Smooth muscle cell (in vitro differentiated cells): ENCODE measurements at regions not wholly inside any gene's neighbourhood (a gene's known extent, or its start where the extent isn't known, plus 50 kb on each side); places are given as distances from the start of the nearest gene placed in this dataset.

Experiments used
- DNase-seq: peaks from one replicate; lab custom pipeline; 2025; ENCODE audit not compliant: unreplicated experiment; lab: John Stamatoyannopoulos, UW
- H2AFZ ChIP-seq: fragments of 200-600 bp; sonication (generic); 2 replicates; pipeline ENCODE4 v1.6.0; 2016; ENCODE audit warnings: antibody characterized with exemption, low read depth, mild to moderate bottlenecking
- H3F3A ChIP-seq: fragments of 200-600 bp; sonication (generic); 2 replicates; pipeline ENCODE4 v1.6.0; 2017; ENCODE audit warnings: antibody characterized with exemption, low read depth
- H3K27ac ChIP-seq: fragments of 200-600 bp; sonication (generic); 2 replicates; pipeline ENCODE4 v1.5.1; 2016; ENCODE audit warnings: low read depth, mild to moderate bottlenecking
- H3K27me3 ChIP-seq: fragments of 200-600 bp; sonication (generic); 2 replicates; pipeline ENCODE4 v1.6.1; 2016; ENCODE audit warnings: low read depth, mild to moderate bottlenecking
- H3K36me3 ChIP-seq: fragments of 200-600 bp; sonication (generic); 2 replicates; pipeline ENCODE4 v1.5.1; 2016; ENCODE audit warnings: low read depth
- H3K4me1 ChIP-seq: fragments of 200-600 bp; sonication (generic); 2 replicates; pipeline ENCODE4 v1.5.1; 2016; ENCODE audit warnings: low read depth
- H3K4me2 ChIP-seq: fragments of 200-600 bp; sonication (generic); 2 replicates; pipeline ENCODE4 v1.6.0; 2016; ENCODE audit warnings: mild to moderate bottlenecking
- H3K4me3 ChIP-seq: fragments of 200-600 bp; sonication (generic); 2 replicates; pipeline ENCODE4 v1.5.1; 2016; ENCODE audit warnings: mild to moderate bottlenecking
- H3K79me2 ChIP-seq: fragments of 200-600 bp; sonication (generic); 2 replicates; pipeline ENCODE4 v1.6.0; 2016; ENCODE audit warnings: low read depth, mild to moderate bottlenecking
- H3K9ac ChIP-seq: fragments of 200-600 bp; sonication (generic); 2 replicates; pipeline ENCODE4 v1.6.0; 2016; ENCODE audit warnings: low read depth
- H3K9me3 ChIP-seq: fragments of 200-600 bp; sonication (generic); replicated peaks from 2 replicates; pipeline ENCODE4 v1.5.1; 2016; ENCODE audit warnings: low read depth
- H4K20me1 ChIP-seq: fragments of 200-600 bp; sonication (generic); 2 replicates; pipeline ENCODE4 v1.6.0; 2016; ENCODE audit warnings: low read depth
- WGBS: methylation state at CpG from one replicate; pipeline ENCODE4 v1.1.7; 2016; ENCODE audit warnings: low lambda C conversion rate; 5-methylcytosine and 5-hydroxymethylcytosine counted together
- TF ChIP-seq, protein P1 (sequence below): fragments of 200-600 bp; sonication (generic); IDR thresholded peaks from 2 replicates; pipeline ENCODE4 v1.5.1; 2017; ENCODE audit warnings: borderline replicate concordance, mild to moderate bottlenecking, antibody characterized with exemption; ENCODE audit not compliant: insufficient read depth, poor library complexity, severe bottlenecking

DNA sequence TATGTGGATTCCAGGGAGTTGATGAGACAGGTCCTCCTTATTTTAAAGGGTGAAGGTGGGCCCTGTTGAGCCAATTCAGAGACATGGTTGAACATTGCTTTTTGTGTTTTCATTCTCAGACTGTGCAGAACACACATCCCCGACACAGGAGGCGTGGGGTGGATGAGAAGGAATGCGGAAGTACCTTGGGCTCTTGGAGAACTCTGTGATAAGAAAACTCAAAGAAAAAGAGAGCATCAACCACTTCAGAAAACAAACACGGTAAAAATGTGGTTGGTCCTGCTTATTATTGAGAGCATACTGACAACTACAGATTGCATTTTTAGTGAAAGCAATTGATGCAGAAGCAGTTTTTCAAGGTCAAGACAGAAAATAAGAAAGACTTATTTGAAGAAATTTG is 659.8 kb downstream of the IRX1 start:
- Histone ChIP-seq H3F3A (no peaks in the 10 kb centered on the region), H3K27ac (no peak overlapping the region), H3K4me1 (no peaks in the 10 kb centered on the region), H3K4me3 (no peak overlapping the region), H3K79me2 (no peaks in the 10 kb centered on the region), H2AFZ (no peak overlapping the region), H3K9me3 (no peaks in the 10 kb centered on the region), H3K36me3 (no peaks in the 10 kb centered on the region), H3K9ac (no peak overlapping the region), H4K20me1 (no peaks in the 10 kb centered on the region), H3K4me2 (no peak overlapping the region), H3K27me3 (no peaks in the 10 kb centered on the region)
- WGBS: 84% methylated on average over 4 of the region's 4 CpGs
- DNase-seq: no peak
- TF ChIP-seq, protein P1, sequence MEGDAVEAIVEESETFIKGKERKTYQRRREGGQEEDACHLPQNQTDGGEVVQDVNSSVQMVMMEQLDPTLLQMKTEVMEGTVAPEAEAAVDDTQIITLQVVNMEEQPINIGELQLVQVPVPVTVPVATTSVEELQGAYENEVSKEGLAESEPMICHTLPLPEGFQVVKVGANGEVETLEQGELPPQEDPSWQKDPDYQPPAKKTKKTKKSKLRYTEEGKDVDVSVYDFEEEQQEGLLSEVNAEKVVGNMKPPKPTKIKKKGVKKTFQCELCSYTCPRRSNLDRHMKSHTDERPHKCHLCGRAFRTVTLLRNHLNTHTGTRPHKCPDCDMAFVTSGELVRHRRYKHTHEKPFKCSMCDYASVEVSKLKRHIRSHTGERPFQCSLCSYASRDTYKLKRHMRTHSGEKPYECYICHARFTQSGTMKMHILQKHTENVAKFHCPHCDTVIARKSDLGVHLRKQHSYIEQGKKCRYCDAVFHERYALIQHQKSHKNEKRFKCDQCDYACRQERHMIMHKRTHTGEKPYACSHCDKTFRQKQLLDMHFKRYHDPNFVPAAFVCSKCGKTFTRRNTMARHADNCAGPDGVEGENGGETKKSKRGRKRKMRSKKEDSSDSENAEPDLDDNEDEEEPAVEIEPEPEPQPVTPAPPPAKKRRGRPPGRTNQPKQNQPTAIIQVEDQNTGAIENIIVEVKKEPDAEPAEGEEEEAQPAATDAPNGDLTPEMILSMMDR: no peak

DNA sequence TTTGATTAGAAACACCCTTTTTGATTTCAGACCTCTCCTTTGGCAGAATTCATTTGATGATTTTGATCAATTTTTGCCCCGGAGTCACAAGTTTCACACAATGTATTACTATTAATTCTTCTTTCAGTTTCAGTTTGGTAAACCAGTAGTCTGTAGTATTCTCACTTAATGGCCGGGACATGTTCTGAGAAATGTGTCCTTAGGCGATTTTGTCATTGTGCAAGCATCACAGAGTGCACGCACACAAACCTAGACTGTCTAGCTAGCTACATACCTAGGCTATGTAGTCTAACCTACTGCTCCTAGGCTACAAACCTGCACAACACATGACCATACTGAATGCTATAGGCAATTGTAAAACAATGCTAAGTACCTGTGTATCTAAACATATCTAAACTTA is 662.5 kb downstream of the IRX1 start:
- Histone ChIP-seq H3K4me3 (no peak overlapping the region), H3K27me3 (no peaks in the 10 kb centered on the region), H2AFZ (no peak overlapping the region), H4K20me1 (no peaks in the 10 kb centered on the region), H3K9ac (no peak overlapping the region), H3K9me3 (no peaks in the 10 kb centered on the region), H3K79me2 (no peaks in the 10 kb centered on the region), H3K36me3 (no peaks in the 10 kb centered on the region), H3F3A (no peaks in the 10 kb centered on the region), H3K27ac (no peak overlapping the region), H3K4me2 (no peak overlapping the region), H3K4me1 (no peaks in the 10 kb centered on the region)
- DNase-seq: no peak
- TF ChIP-seq, protein P1: no peak
- WGBS: 96% methylated on average over 4 of the region's 4 CpGs

DNA sequence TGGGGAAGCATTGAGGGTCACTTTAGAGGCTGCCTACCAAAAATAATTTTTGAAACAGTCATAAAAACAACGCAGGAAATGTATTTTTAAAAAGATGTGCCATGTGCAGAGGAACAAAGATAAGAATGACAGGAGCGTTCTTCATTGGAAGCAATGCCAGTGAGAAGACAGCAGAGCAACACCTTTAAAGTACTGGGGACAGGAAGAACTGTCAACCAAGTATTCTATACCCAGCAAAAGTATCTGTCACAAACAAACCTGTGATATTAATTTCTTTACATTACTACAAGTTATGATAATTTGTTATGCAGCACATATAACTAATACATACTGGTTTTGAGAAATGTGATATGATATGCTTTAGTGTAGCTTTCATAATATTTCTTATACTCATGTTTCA is 675.6 kb downstream of the IRX1 start:
- Histone ChIP-seq H4K20me1 (no peaks in the 10 kb centered on the region), H3K9ac (no peak overlapping the region), H2AFZ (no peak overlapping the region), H3K9me3 (no peaks in the 10 kb centered on the region), H3K27me3 (no peaks in the 10 kb centered on the region), H3K79me2 (no peaks in the 10 kb centered on the region), H3K27ac (no peak overlapping the region), H3K4me1 (no peaks in the 10 kb centered on the region), H3F3A (no peaks in the 10 kb centered on the region), H3K36me3 (no peaks in the 10 kb centered on the region), H3K4me2 (no peak overlapping the region), H3K4me3 (no peak overlapping the region)
- WGBS: 88% methylated on average over 2 of the region's 2 CpGs
- TF ChIP-seq, protein P1: no peak
- no peak for DNase-seq

DNA sequence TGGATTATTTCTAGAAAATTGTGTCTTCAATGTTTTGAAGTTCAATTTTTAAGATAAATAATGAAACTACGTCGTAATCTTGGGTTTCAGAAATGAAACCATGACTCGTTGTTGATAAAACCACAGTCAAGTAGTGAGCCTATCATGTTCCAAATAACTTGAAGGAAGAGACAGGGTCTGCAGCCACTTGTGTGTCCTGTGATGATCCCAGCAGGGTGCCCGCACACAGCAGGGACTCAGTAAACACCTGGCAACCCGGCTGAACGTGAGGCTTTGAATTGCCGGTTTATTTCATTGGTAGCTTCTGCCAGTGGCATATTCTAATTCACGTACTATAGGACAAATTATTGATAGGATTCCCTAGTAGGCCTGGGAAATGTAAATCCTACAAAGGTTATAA is 679.6 kb downstream of the IRX1 start:
- WGBS: 76% methylated on average over 8 of the region's 8 CpGs
- Histone ChIP-seq H3K9me3 (no peaks in the 10 kb centered on the region), H2AFZ (no peak overlapping the region), H3K27ac (no peak overlapping the region), H3K9ac (no peak overlapping the region), H3K4me2 (no peak overlapping the region), H4K20me1 (no peaks in the 10 kb centered on the region), H3K36me3 (no peaks in the 10 kb centered on the region), H3K4me3 (no peak overlapping the region), H3K27me3 (no peaks in the 10 kb centered on the region), H3K4me1 (no peaks in the 10 kb centered on the region), H3F3A (no peaks in the 10 kb centered on the region), H3K79me2 (no peaks in the 10 kb centered on the region)
- TF ChIP-seq, protein P1: no peak
- no peak for DNase-seq
